ENCODE measurements at regions not wholly inside any gene's neighbourhood (a gene's known extent, or its start where the extent isn't known, plus 50 kb on each side); places are given as distances from the start of the nearest gene placed in this dataset.

DNA sequence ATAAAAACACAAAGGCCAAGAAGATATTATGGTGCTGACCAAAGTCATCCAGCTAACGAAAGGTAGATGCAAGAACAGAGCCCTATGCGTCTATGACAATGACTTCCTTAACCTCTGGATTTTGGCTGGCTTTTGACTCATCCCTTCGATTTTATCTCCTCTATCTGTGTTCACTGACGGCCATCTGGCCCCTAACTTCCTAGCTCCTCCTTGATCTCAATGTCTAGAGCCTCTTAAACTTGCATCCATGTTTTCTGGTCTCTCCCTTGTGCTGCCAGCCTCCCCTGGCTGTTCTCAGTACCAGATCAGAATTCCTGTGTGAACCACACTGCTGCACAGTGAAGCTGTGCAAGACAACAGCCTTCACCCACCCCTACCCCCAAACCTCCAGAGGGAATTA lies 452.9 kb downstream of the UTRN start:
- no peak overlapping the region for H3K27ac ChIP-seq (ENCODE audit: low read depth, low read length)
- H3K4me3 ChIP-seq (ENCODE audit: low read depth, low read length): no peak overlapping the region
- TF ChIP-seq, protein P1, sequence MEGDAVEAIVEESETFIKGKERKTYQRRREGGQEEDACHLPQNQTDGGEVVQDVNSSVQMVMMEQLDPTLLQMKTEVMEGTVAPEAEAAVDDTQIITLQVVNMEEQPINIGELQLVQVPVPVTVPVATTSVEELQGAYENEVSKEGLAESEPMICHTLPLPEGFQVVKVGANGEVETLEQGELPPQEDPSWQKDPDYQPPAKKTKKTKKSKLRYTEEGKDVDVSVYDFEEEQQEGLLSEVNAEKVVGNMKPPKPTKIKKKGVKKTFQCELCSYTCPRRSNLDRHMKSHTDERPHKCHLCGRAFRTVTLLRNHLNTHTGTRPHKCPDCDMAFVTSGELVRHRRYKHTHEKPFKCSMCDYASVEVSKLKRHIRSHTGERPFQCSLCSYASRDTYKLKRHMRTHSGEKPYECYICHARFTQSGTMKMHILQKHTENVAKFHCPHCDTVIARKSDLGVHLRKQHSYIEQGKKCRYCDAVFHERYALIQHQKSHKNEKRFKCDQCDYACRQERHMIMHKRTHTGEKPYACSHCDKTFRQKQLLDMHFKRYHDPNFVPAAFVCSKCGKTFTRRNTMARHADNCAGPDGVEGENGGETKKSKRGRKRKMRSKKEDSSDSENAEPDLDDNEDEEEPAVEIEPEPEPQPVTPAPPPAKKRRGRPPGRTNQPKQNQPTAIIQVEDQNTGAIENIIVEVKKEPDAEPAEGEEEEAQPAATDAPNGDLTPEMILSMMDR (IDR thresholded peaks at IDR 0.05; ENCODE audit: low read depth, low read length): no peak
- H3K9me3 ChIP-seq (ENCODE audit: control insufficient read depth, insufficient read depth, low read length): no peaks in the 10 kb centered on the region
- DNase-seq (ENCODE audit: low read depth, low spot score): no peak
- ChIA-PET CTCF (no interaction called here), POLR2A (no interaction called here)
- no peaks in the 10 kb centered on the region for H3K27me3 ChIP-seq (ENCODE audit: control insufficient read depth, insufficient read depth, low read length)

DNA sequence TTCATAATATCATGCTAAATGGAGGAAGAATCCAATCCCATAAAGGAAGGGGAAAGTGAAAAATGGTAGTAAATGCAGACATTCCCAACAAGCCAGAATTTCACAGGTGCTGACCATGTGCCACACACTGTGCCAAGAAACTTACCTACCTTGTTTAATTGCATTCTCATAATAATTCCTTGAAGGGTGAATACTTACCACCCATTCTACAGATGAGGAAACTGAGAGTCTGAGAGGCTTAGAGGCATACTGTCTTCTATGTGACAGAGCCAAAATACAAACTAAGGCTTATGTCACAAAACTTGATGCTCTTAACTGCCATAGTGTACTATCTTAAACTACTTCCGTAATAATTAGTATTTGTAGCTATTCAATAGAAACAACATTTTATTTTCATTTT lies 454.7 kb downstream of the UTRN start:
- ChIA-PET POLR2A (no interaction called here), CTCF (no interaction called here)
- TF ChIP-seq, protein P1 (IDR thresholded peaks at IDR 0.05; ENCODE audit: low read depth, low read length): no peak
- no peak overlapping the region for H3K27ac ChIP-seq (ENCODE audit: low read depth, low read length)
- H3K27me3 ChIP-seq (ENCODE audit: control insufficient read depth, insufficient read depth, low read length): no peaks in the 10 kb centered on the region
- H3K9me3 ChIP-seq (ENCODE audit: control insufficient read depth, insufficient read depth, low read length): no peaks in the 10 kb centered on the region
- DNase-seq (ENCODE audit: low read depth, low spot score): no peak
- H3K4me3 ChIP-seq (ENCODE audit: low read depth, low read length): no peak overlapping the region

DNA sequence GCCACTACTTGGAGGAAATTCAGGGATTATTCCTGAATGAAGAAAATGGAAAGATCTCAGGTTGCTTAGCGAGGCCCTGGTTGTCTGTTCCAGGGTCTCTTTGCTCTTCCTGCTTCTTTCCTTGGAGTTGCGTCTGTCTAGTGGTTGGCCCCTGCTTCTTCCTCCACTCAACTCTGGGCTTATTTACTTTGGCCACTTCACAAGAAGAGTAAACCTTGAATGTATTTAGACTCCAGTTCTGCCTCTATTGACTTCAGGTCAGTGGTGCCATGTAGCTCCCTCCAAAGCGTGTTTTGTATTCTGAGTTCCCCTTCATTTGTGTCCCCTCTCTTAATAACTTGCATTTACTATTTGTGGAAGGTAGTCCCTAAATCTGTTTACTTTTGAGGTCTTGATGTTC lies 456.5 kb downstream of the UTRN start:
- H3K27me3 ChIP-seq (ENCODE audit: control insufficient read depth, insufficient read depth, low read length): no peaks in the 10 kb centered on the region
- no peak overlapping the region for H3K27ac ChIP-seq (ENCODE audit: low read depth, low read length)
- ChIA-PET POLR2A (no interaction called here), CTCF (no interaction called here)
- no peaks in the 10 kb centered on the region for H3K9me3 ChIP-seq (ENCODE audit: control insufficient read depth, insufficient read depth, low read length)
- H3K4me3 ChIP-seq (ENCODE audit: low read depth, low read length): no peak overlapping the region
- no peak for DNase-seq (ENCODE audit: low read depth, low spot score)
- TF ChIP-seq, protein P1 (IDR thresholded peaks at IDR 0.05; ENCODE audit: low read depth, low read length): no peak

DNA sequence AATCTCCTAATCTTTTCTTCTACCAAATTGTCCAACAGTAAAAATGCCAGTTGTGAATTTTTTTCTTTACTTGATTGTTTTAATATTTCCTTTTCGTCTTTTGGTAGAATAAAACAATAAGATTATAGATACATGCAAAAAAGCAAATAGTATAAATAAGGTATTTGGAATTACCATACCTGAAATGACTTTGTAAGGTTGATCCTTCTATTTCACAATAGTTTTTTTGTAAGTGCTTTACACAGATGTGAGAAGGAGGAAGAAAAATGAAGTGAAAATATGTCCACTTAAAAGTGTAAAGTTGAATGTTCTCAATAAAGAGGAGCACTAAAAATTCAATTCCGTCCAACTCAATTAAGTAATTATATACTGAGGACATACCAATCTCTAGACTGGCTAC lies 457.6 kb downstream of the UTRN start:
- H3K4me3 ChIP-seq (ENCODE audit: low read depth, low read length): no peak overlapping the region
- POLR2A ChIA-PET: no interaction called here
- no peak overlapping the region for H3K27ac ChIP-seq (ENCODE audit: low read depth, low read length)
- CTCF ChIA-PET: interaction anchor here (0.9 kb wide), 1 partner anchor 157 kb away, joined by 4 read pairs; no protein-coding TSS in a partner anchor
- no peaks in the 10 kb centered on the region for H3K27me3 ChIP-seq (ENCODE audit: control insufficient read depth, insufficient read depth, low read length)
- DNase-seq (ENCODE audit: low read depth, low spot score): no peak
- TF ChIP-seq, protein P1 (IDR thresholded peaks at IDR 0.05; ENCODE audit: low read depth, low read length): no peak
- H3K9me3 ChIP-seq (ENCODE audit: control insufficient read depth, insufficient read depth, low read length): no peaks in the 10 kb centered on the region

DNA sequence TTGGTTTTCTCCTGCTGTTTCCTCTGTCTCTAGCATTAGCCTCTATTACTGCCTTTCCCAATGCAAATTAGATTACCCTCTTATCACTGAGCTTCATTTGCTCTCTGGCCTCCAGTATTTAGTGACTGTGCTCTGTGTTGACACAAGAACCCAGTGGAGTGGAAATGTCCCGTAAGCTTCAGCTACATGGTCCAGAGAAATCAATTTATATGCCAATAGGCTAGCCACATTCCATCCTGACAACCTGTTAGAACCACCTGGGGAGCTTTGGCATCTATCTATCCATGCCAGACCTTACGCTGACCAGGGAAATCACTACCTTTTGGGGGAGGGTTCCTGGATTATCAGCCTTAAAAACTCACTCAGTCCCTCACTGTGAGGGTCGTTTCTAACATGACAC lies 459.6 kb downstream of the UTRN start:
- Histone ChIP-seq H3K9me3 (ENCODE audit: control insufficient read depth, insufficient read depth, low read length) (no peaks in the 10 kb centered on the region), H3K27ac (ENCODE audit: low read depth, low read length) (no peak overlapping the region), H3K4me3 (ENCODE audit: low read depth, low read length) (no peak overlapping the region), H3K27me3 (ENCODE audit: control insufficient read depth, insufficient read depth, low read length) (no peaks in the 10 kb centered on the region)
- ChIA-PET POLR2A (no interaction called here), CTCF (no interaction called here)
- DNase-seq (ENCODE audit: low read depth, low spot score): no peak
- TF ChIP-seq, protein P1 (IDR thresholded peaks at IDR 0.05; ENCODE audit: low read depth, low read length): no peak

All from AG04450 (cell line).